ENCODE measurements at regions not wholly inside any gene's neighbourhood (a gene's known extent, or its start where the extent isn't known, plus 50 kb on each side); places are given as distances from the start of the nearest gene placed in this dataset.

DNA sequence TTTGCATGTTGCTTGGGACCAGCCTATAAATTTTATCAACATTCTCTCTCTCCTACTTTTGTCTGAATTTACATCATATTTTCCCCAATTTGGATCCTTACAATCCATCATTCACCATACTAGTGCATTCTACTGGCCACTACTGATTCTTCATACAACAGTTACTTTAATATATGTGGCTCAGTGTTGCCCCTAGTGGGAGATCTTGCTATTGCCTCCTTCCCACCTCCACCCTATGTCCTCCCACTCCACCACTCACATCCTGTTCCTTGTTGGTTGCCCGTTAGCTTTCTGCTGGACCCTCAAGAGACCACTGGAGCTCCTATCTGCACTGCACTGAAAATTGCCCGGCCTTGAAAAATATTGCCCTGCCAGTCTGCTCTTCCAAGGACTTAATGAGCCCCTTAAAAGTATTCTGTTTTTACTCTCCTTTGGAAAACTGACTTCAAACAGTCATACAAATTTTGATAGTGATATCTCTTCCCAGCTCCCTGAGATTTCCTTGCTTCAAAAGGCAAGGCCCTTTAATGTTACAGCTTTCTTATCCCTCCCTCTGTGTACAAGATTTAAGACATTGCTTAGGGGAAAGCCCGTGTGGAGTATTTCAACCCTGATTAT lies 243.2 kb upstream of the TMEM229A start:
- TF ChIP-seq CTCF (IDR thresholded peaks at IDR 0.05) (peak; percentile 71), EZH2 (IDR thresholded peaks at IDR 0.05) (no peak)
